ENCODE measurements at regions not wholly inside any gene's neighbourhood (a gene's known extent, or its start where the extent isn't known, plus 50 kb on each side); places are given as distances from the start of the nearest gene placed in this dataset.

DNA sequence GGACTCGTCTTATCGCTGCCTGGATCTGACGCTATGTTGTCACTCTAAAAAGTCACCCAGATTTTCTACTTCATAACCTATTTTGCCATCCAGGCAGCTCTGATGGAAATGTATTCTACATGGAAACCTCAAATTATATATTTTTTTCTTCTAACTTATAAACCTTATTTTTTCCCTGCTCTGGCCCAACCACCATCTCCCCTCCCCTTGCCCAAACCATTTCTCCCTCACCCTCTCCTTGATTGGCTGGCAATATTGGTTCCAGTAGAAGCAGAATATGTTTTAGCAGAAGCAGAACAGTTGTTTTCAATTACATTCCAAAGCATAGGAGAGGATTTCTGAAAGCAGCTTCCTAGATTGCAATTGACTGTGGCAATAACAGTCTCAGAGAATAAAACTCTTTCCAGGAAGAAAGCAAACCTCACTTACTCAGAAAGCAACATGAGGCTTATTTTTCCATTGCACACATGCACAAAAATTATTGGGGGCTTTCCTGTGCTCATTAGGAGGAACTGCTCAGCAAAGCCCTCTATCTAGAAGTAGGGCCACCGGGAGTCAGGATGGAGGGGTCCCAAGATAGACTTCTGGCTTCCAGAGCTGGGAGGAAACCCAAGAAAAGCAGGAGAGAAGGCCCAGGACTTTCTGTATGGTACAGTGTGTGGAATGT, 191.8 kb downstream of the ESM1 start:
- TF ChIP-seq GATA2 (IDR thresholded peaks at IDR 0.05; ENCODE audit: low read depth, low read length): no peak
- no peak for TF ChIP-seq GATA3 (IDR thresholded peaks at IDR 0.05; ENCODE audit: low read depth, low read length)
